ENCODE measurements at regions not wholly inside any gene's neighbourhood (a gene's known extent, or its start where the extent isn't known, plus 50 kb on each side); places are given as distances from the start of the nearest gene placed in this dataset.

- no peak overlapping the region for H3K4me3 ChIP-seq
- no peak for DNase-seq
- CTCF ChIA-PET, result no interaction called here
Observed at GRCh38 chr3:31220431-31220830, 312.3 kb upstream of the STT3B start.

GRCh38 chr3:31223278-31223677, 309.4 kb upstream of the STT3B start:
- POLR2A ChIA-PET (ENCODE audit: unreplicated experiment), result interaction anchor here (0.6 kb wide), 1 partner anchor 319 kb away, joined by 3 read pairs; no protein-coding TSS in a partner anchor
- DNase-seq, result no peak
- no peak overlapping the region for H3K4me2 ChIP-seq

More at GRCh38 chr3:31220431-31220830, 312.3 kb upstream of the STT3B start:
- Histone ChIP-seq H3K4me1 (replicated peaks; ENCODE audit: insufficient read depth) (no peaks in the 10 kb centered on the region), H2AFZ (no peak overlapping the region), H3K27ac (no peak overlapping the region), H3F3A (ENCODE audit: insufficient read depth, low read depth) (no peaks in the 10 kb centered on the region), H3K9me3 (ENCODE audit: insufficient read depth, low read depth) (no peaks in the 10 kb centered on the region), H3K4me2 (no peak overlapping the region), H3K9me2 (ENCODE audit: insufficient read depth) (no peaks in the 10 kb centered on the region), H3K27me3 (ENCODE audit: insufficient read depth, low read depth) (no peaks in the 10 kb centered on the region), H4K20me1 (ENCODE audit: insufficient read depth) (no peaks in the 10 kb centered on the region), H3K79me2 (ENCODE audit: low read depth) (no peaks in the 10 kb centered on the region), H3K36me3 (ENCODE audit: low read depth) (no peaks in the 10 kb centered on the region)
- BruUV-seq (replicated peaks), result no TSS peak
- TF ChIP-seq CTCF (conservative IDR thresholded peaks at IDR 0.05) (no peak), EZH2 (IDR thresholded peaks at IDR 0.05; ENCODE audit: low read depth) (no peak)
- POLR2A ChIA-PET (ENCODE audit: unreplicated experiment), result no interaction called here
- intact Hi-C loops (cut with micrococcal nuclease; ENCODE audit: unreplicated experiment), result no loop called here

GRCh38 chr3:31224936-31225335, 307.8 kb upstream of the STT3B start:
- ChIA-PET POLR2A (ENCODE audit: unreplicated experiment) (no interaction called here), CTCF (no interaction called here)
- no peak for DNase-seq
- BruUV-seq (replicated peaks), result no TSS peak
- H3K27ac ChIP-seq, result no peak overlapping the region
- no peaks in the 10 kb centered on the region for H3K9me2 ChIP-seq (ENCODE audit: insufficient read depth)
- H4K20me1 ChIP-seq (ENCODE audit: insufficient read depth), result no peaks in the 10 kb centered on the region
- no peaks in the 10 kb centered on the region for H3K36me3 ChIP-seq (ENCODE audit: low read depth)
- no peak overlapping the region for H3K4me2 ChIP-seq
- TF ChIP-seq CTCF (conservative IDR thresholded peaks at IDR 0.05), result no peak
- TF ChIP-seq EZH2 (IDR thresholded peaks at IDR 0.05; ENCODE audit: low read depth), result no peak
- H3F3A ChIP-seq (ENCODE audit: insufficient read depth, low read depth), result no peaks in the 10 kb centered on the region
- H3K79me2 ChIP-seq (ENCODE audit: low read depth), result no peaks in the 10 kb centered on the region
- no peaks in the 10 kb centered on the region for H3K4me1 ChIP-seq (replicated peaks; ENCODE audit: insufficient read depth)
- H3K27me3 ChIP-seq (ENCODE audit: insufficient read depth, low read depth), result no peaks in the 10 kb centered on the region
- intact Hi-C loops (cut with micrococcal nuclease; ENCODE audit: unreplicated experiment), result no loop called here
- no peak overlapping the region for H2AFZ ChIP-seq
- H3K9me3 ChIP-seq (ENCODE audit: insufficient read depth, low read depth), result no peaks in the 10 kb centered on the region
- H3K4me3 ChIP-seq, result no peak overlapping the region

More at GRCh38 chr3:31223278-31223677, 309.4 kb upstream of the STT3B start:
- CTCF ChIA-PET, result no interaction called here
- intact Hi-C loops (cut with micrococcal nuclease; ENCODE audit: unreplicated experiment), result no loop called here
- H3K27me3 ChIP-seq (ENCODE audit: insufficient read depth, low read depth), result no peaks in the 10 kb centered on the region
- no peak overlapping the region for H3K27ac ChIP-seq
- TF ChIP-seq CTCF (conservative IDR thresholded peaks at IDR 0.05) (no peak), EZH2 (IDR thresholded peaks at IDR 0.05; ENCODE audit: low read depth) (no peak)
- H2AFZ ChIP-seq, result no peak overlapping the region
- no peaks in the 10 kb centered on the region for H3K9me2 ChIP-seq (ENCODE audit: insufficient read depth)
- no peaks in the 10 kb centered on the region for H3K9me3 ChIP-seq (ENCODE audit: insufficient read depth, low read depth)
- no peaks in the 10 kb centered on the region for H3K36me3 ChIP-seq (ENCODE audit: low read depth)
- no peaks in the 10 kb centered on the region for H3K4me1 ChIP-seq (replicated peaks; ENCODE audit: insufficient read depth)
- no peaks in the 10 kb centered on the region for H3F3A ChIP-seq (ENCODE audit: insufficient read depth, low read depth)
- no peaks in the 10 kb centered on the region for H4K20me1 ChIP-seq (ENCODE audit: insufficient read depth)
- no peaks in the 10 kb centered on the region for H3K79me2 ChIP-seq (ENCODE audit: low read depth)
- BruUV-seq (replicated peaks), result no TSS peak
- H3K4me3 ChIP-seq, result no peak overlapping the region
